Fibroblast of villous mesenchyme (primary cell): ENCODE measurements at regions not wholly inside any gene's neighbourhood (a gene's known extent, or its start where the extent isn't known, plus 50 kb on each side); places are given as distances from the start of the nearest gene placed in this dataset. TPM values are rescaled to one million over a fixed set of nuclear protein-coding genes. Genes with fewer than 3 reads are reported as not detected.

Experiments
- DNase-seq: peaks from one replicate; pipeline ENCODE4 v3.0.0-alpha.2; 2010; ENCODE audit warnings: low read depth
- H3K4me3 ChIP-seq: 2 replicates; pipeline ENCODE4 v1.5.1; 2011; ENCODE audit warnings: low read depth, mild to moderate bottlenecking, low read length
- small RNA-seq: library from RNA; depleted of rRNA; stranded (forward); fragments of <200 nt; gene quantifications from one replicate; pipeline ENCODE3, GENCODE V24; 2012
- TF ChIP-seq, protein P1 (sequence below): IDR thresholded peaks from 2 replicates; pipeline ENCODE4 v1.5.1; 2012; ENCODE audit warnings: low read depth, mild to moderate bottlenecking, low read length; ENCODE audit not compliant: insufficient read depth

DNA sequence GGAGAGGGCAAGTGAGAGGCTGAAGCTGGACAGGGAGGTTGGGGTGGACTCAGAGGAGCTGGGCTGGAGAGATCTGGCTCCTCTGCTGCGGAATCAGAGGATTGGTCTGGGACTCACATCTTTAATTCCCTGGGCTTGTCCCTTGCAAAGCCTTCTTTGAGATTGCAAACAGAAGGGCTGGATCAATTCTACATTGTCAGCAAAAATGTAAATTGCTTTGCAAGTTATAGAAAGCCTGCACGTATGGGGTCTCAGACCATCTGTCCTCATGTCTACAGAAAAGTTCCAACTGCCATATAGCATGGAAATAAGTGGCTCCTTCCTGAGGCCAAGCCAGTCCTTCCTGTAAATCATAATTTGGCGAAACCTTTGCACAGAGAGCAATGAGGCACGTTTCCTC lies 449.6 kb downstream of the UBE2NL start:
- H3K4me3 ChIP-seq, result no peak overlapping the region
- TF ChIP-seq, protein P1, sequence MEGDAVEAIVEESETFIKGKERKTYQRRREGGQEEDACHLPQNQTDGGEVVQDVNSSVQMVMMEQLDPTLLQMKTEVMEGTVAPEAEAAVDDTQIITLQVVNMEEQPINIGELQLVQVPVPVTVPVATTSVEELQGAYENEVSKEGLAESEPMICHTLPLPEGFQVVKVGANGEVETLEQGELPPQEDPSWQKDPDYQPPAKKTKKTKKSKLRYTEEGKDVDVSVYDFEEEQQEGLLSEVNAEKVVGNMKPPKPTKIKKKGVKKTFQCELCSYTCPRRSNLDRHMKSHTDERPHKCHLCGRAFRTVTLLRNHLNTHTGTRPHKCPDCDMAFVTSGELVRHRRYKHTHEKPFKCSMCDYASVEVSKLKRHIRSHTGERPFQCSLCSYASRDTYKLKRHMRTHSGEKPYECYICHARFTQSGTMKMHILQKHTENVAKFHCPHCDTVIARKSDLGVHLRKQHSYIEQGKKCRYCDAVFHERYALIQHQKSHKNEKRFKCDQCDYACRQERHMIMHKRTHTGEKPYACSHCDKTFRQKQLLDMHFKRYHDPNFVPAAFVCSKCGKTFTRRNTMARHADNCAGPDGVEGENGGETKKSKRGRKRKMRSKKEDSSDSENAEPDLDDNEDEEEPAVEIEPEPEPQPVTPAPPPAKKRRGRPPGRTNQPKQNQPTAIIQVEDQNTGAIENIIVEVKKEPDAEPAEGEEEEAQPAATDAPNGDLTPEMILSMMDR, result no peak
- no peak for DNase-seq

DNA sequence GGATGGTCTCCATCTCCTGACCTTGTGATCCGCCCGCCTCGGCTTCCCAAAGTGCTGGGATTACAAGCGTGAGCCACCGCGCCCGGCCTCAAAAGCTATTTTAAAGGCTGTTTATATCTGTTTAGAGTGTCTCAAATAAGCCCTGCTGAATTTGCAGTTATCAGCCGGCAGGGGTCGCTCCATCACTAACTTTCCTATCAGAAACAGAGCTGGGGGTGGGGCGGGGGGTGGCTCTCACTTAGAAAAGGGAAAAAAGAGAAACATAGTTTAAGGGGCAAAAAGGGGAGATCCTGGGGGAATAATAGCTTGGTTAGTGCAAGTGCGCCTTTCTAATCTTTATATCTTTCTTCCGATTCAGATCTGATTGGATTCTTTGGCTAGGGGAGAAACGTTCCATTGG lies 450.7 kb downstream of the UBE2NL start:
- no peak for DNase-seq
- no peak overlapping the region for H3K4me3 ChIP-seq
- TF ChIP-seq, protein P1, result peak; percentile 5

DNA sequence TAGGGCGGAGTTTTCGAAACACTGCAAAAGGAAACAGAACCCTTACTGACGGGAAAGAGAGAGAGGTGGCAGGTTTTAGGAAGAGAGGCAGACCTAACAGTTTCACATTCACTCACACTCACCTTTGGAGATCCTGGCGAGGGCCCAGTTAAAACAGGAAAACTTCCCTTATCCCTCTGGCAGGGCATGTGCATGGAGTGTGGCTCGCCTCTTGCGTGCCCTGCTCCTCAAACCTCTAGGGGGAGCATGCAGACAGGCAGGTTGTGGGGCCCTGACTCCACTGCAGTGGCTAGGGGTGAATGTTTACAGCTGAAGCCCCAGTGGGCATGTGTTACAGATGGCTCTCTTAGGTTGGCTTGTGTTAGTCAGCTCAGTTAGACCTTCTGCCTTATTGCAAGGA lies 451.5 kb downstream of the UBE2NL start:
- TF ChIP-seq, protein P1, result no peak
- no peak overlapping the region for H3K4me3 ChIP-seq
- DNase-seq, result no peak

DNA sequence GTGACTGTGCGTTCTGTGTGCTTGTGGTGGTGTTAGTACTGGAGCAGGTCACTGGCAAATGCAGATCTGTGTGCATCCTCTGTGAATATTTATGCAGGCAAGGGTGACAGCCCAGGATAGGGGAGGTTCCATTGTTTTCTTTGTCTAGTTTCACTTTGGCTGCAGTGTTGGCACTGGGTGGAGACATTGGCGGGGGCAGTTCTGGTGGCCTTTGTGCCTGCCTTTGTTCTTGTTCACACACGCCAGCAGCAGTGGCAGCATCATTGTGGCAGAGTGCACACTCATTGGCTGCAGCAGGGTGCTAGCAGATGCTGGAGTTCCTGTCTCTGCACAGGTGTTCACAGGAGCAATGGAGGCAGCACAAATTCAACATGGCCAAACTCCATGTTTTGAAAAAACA lies 495.3 kb downstream of the UBE2NL start:
- TF ChIP-seq, protein P1, result no peak
- DNase-seq, result no peak
- no peak overlapping the region for H3K4me3 ChIP-seq

DNA sequence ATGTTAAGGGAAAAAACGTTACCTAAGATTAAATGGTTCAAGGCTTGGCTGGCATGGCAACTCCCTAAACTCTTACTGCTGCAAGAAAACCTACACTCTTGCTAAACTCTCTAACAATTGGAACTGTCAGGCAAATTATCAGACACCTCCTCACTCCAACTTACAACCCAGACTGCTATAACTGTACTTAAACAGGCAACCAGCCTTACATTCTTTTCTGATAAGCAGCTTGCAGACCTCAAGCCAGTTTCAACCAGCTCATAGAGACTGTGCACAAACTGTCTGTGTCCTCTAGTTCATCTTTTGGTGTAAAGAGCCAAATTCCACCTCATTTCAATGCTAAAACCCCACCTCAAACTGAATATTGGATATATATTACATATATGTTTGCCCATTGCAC lies 504.9 kb downstream of the UBE2NL start:
- no peak overlapping the region for H3K4me3 ChIP-seq
- TF ChIP-seq, protein P1, result no peak
- DNase-seq, result no peak

Small RNA genes in the stretch of these regions (small RNA-seq; reads per million reads assigned to genes)
- gene AC234064.1, result not detected
